Posterior vena cava (tissue), 2 donors: ENCODE measurements at regions not wholly inside any gene's neighbourhood (a gene's known extent, or its start where the extent isn't known, plus 50 kb on each side); places are given as distances from the start of the nearest gene placed in this dataset.

Source experiments
- DNase-seq: peaks from one replicate; pipeline ENCODE4 v3.0.0-alpha.2; 2020; ENCODE audit warnings: low spot score
- intact Hi-C, 2 donors: fragments of 100-400 bp; cut with DNase I; formaldehyde crosslinking; loops; one replicate each; pipeline versions ENCODE4 v1.14.1 to v1.14.2; 2022 to 2023
- donor health status: DM: yes; HTN: yes; CAD: no.
- donor health status: DM: yes; HTN: yes; CAD: no.

GRCh38 chr6:84392261-84392660 is 164.8 kb upstream of the CEP162 start:
- intact Hi-C loops: no loop called here
- DNase-seq: no peak

GRCh38 chr6:84390851-84391250 is 163.4 kb upstream of the CEP162 start:
- DNase-seq: no peak
- intact Hi-C loops: no loop called here

- intact Hi-C loops: no loop called here
- no peak for DNase-seq
These were observed 162.9 kb upstream of the CEP162 start for GRCh38 chr6:84390334-84390733.

GRCh38 chr6:84379142-84379541 is 151.7 kb upstream of the CEP162 start:
- no peak for DNase-seq
- intact Hi-C loops: no loop called here

- intact Hi-C loops: no loop called here
- DNase-seq: no peak
These were observed 144.8 kb upstream of the CEP162 start for GRCh38 chr6:84372290-84372689.

- intact Hi-C loops: no loop called here
- DNase-seq: no peak
These were observed 144.2 kb upstream of the CEP162 start for GRCh38 chr6:84371681-84372080.

GRCh38 chr6:84362193-84362821 is 134.9 kb upstream of the CEP162 start:
- intact Hi-C loops: no loop called here
- DNase-seq: no peak

GRCh38 chr6:84361372-84362192 is 134.1 kb upstream of the CEP162 start:
- DNase-seq: no peak
- intact Hi-C loops: no loop called here

GRCh38 chr6:84360039-84360438 is 132.6 kb upstream of the CEP162 start:
- no peak for DNase-seq
- intact Hi-C loops: no loop called here

GRCh38 chr6:84358581-84358980 is 131.1 kb upstream of the CEP162 start:
- intact Hi-C loops: no loop called here
- DNase-seq: no peak

GRCh38 chr6:84357631-84358030 is 130.2 kb upstream of the CEP162 start:
- intact Hi-C loops: no loop called here
- DNase-seq: no peak

GRCh38 chr6:84356907-84357306 is 129.5 kb upstream of the CEP162 start:
- DNase-seq: no peak
- intact Hi-C loops: no loop called here

GRCh38 chr6:84353459-84354423 is 126.3 kb upstream of the CEP162 start:
- DNase-seq: no peak
- intact Hi-C loops: no loop called here

- no peak for DNase-seq
- intact Hi-C loops: no loop called here
These were observed 123.0 kb upstream of the CEP162 start for GRCh38 chr6:84350397-84350796.

GRCh38 chr6:84349542-84349941 is 122.1 kb upstream of the CEP162 start:
- intact Hi-C loops: no loop called here
- no peak for DNase-seq

GRCh38 chr6:84348801-84349200 is 121.4 kb upstream of the CEP162 start:
- intact Hi-C loops: no loop called here
- no peak for DNase-seq

GRCh38 chr6:84346372-84346771 is 118.9 kb upstream of the CEP162 start:
- no peak for DNase-seq
- intact Hi-C loops: no loop called here

GRCh38 chr6:84344005-84344404 is 116.6 kb upstream of the CEP162 start:
- intact Hi-C loops: no loop called here
- DNase-seq: no peak

- DNase-seq: no peak
- intact Hi-C loops: no loop called here
These were observed 113.0 kb upstream of the CEP162 start for GRCh38 chr6:84340422-84340821.

GRCh38 chr6:84333842-84334241 is 106.4 kb upstream of the CEP162 start:
- no peak for DNase-seq
- intact Hi-C loops: no loop called here
